ENCODE measurements at regions not wholly inside any gene's neighbourhood (a gene's known extent, or its start where the extent isn't known, plus 50 kb on each side); places are given as distances from the start of the nearest gene placed in this dataset.
A peak's percentile ranks its signal among the peaks of the same experiment; 100 is the strongest.

- DNase-seq: no peak
These were observed 190.7 kb downstream of the NEDD1 start for GRCh38 chr12:97097734-97098133.

- no peak for DNase-seq
These were observed 202.4 kb downstream of the NEDD1 start for GRCh38 chr12:97109441-97109840.

GRCh38 chr12:97112136-97112535 is 205.1 kb downstream of the NEDD1 start:
- no peak for DNase-seq

- no peak for DNase-seq
These were observed 211.8 kb downstream of the NEDD1 start for GRCh38 chr12:97118796-97119375.

GRCh38 chr12:97127061-97127460 is 220.0 kb downstream of the NEDD1 start:
- no peak for DNase-seq

GRCh38 chr12:97131220-97131981 is 224.3 kb downstream of the NEDD1 start:
- DNase-seq: no peak

GRCh38 chr12:97132270-97132669 is 225.2 kb downstream of the NEDD1 start:
- no peak for DNase-seq

GRCh38 chr12:97134495-97134894 is 227.4 kb downstream of the NEDD1 start:
- DNase-seq: no peak

- DNase-seq: no peak
These were observed 233.3 kb downstream of the NEDD1 start for GRCh38 chr12:97140355-97140754.

- DNase-seq: no peak
These were observed 235.8 kb downstream of the NEDD1 start for GRCh38 chr12:97142737-97143410.

GRCh38 chr12:97148941-97149559 is 242.0 kb downstream of the NEDD1 start:
- DNase-seq: peak; percentile 54 to 57

GRCh38 chr12:97151481-97151880 is 244.4 kb downstream of the NEDD1 start:
- no peak for DNase-seq

- DNase-seq: no peak
These were observed 252.3 kb downstream of the NEDD1 start for GRCh38 chr12:97159377-97159776.

GRCh38 chr12:97160277-97160676 is 253.2 kb downstream of the NEDD1 start:
- DNase-seq: no peak

- no peak for DNase-seq
These were observed 255.1 kb downstream of the NEDD1 start for GRCh38 chr12:97162173-97162572.

- DNase-seq: no peak
These were observed 257.9 kb downstream of the NEDD1 start for GRCh38 chr12:97164936-97165335.

GRCh38 chr12:97167598-97167997 is 260.5 kb downstream of the NEDD1 start:
- DNase-seq: no peak

GRCh38 chr12:97168804-97169203 is 261.7 kb downstream of the NEDD1 start:
- no peak for DNase-seq

GRCh38 chr12:97169889-97170567 is 263.0 kb downstream of the NEDD1 start:
- DNase-seq: no peak

GRCh38 chr12:97173688-97174410 is 266.8 kb downstream of the NEDD1 start:
- no peak for DNase-seq

- DNase-seq: no peak
These were observed 270.4 kb downstream of the NEDD1 start for GRCh38 chr12:97177481-97177880.

GRCh38 chr12:97181571-97182265 is 274.7 kb downstream of the NEDD1 start:
- DNase-seq: no peak
